Renal pelvis (tissue), 1 donor: ENCODE measurements at regions not wholly inside any gene's neighbourhood (a gene's known extent, or its start where the extent isn't known, plus 50 kb on each side); places are given as distances from the start of the nearest gene placed in this dataset.

Experiments used
- DNase-seq: peaks from one replicate; pipeline ENCODE4 v3.0.0-alpha.2; 2013

GRCh38 chr14:101004176-101004575 lies 100.7 kb upstream of the RTL1 start:
- DNase-seq = no peak

- peak; percentile 7 for DNase-seq
Measured at GRCh38 chr14:101004954-101005353, 101.4 kb upstream of the RTL1 start.

- DNase-seq = no peak
Measured at GRCh38 chr14:101005447-101005846, 101.9 kb upstream of the RTL1 start.

- no peak for DNase-seq
Measured at GRCh38 chr14:101006008-101006407, 102.5 kb upstream of the RTL1 start.

- DNase-seq = no peak
Measured at GRCh38 chr14:101007004-101007614, 103.6 kb upstream of the RTL1 start.

GRCh38 chr14:101007765-101008164 lies 104.2 kb upstream of the RTL1 start:
- no peak for DNase-seq

- DNase-seq = no peak
Measured at GRCh38 chr14:101008196-101008595, 104.7 kb upstream of the RTL1 start.

GRCh38 chr14:101008631-101009336 lies 105.3 kb upstream of the RTL1 start:
- no peak for DNase-seq

GRCh38 chr14:101009531-101009930 lies 106.0 kb upstream of the RTL1 start:
- no peak for DNase-seq

GRCh38 chr14:101010293-101010692 lies 106.8 kb upstream of the RTL1 start:
- no peak for DNase-seq

- DNase-seq = no peak
Measured at GRCh38 chr14:101010835-101011234, 107.3 kb upstream of the RTL1 start.

GRCh38 chr14:101017209-101017608 lies 113.7 kb upstream of the RTL1 start:
- DNase-seq = no peak

- no peak for DNase-seq
Measured at GRCh38 chr14:101017806-101018560, 114.5 kb upstream of the RTL1 start.

GRCh38 chr14:101018561-101019290 lies 115.2 kb upstream of the RTL1 start:
- DNase-seq = no peak

- no peak for DNase-seq
Measured at GRCh38 chr14:101019541-101019940, 116.0 kb upstream of the RTL1 start.

GRCh38 chr14:101019990-101020710 lies 116.6 kb upstream of the RTL1 start:
- no peak for DNase-seq

GRCh38 chr14:101020834-101021370 lies 117.4 kb upstream of the RTL1 start:
- DNase-seq = no peak

GRCh38 chr14:101022121-101022520 lies 118.6 kb upstream of the RTL1 start:
- DNase-seq = no peak

- no peak for DNase-seq
Measured at GRCh38 chr14:101022916-101023435, 119.5 kb upstream of the RTL1 start.

- DNase-seq = no peak
Measured at GRCh38 chr14:101024686-101025085, 121.2 kb upstream of the RTL1 start.

GRCh38 chr14:101025131-101025530 lies 121.6 kb upstream of the RTL1 start:
- no peak for DNase-seq
